ENCODE measurements at regions not wholly inside any gene's neighbourhood (a gene's known extent, or its start where the extent isn't known, plus 50 kb on each side); places are given as distances from the start of the nearest gene placed in this dataset.

DNA sequence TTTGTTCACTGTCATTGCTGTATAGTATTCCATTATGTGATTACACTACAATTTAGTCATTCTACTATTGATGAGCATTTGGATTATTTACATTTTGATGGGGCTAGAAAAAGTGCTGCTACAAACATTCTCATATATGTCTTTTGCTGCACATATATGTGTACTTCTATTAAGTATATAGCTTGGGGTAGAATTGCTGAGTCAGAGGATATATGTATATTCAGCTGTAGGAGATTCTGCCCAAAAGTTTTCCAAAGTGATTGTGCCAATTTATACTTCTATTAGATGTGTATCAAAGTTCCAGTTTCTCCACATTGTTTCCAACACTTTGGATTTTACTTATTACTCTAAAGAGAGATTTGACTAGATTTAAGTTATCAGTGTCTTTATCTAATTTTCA is 101.7 kb upstream of the UGP2 start:
- in situ Hi-C loops (cut with MboI) (no loop called here), intact Hi-C loops (cut with micrococcal nuclease; ENCODE audit: unreplicated experiment) (no loop called here)
- H3K4me1 ChIP-seq (ENCODE audit: control insufficient read depth, insufficient read depth, low read length): no peaks in the 10 kb centered on the region
- no peak overlapping the region for H3K27ac ChIP-seq (ENCODE audit: control insufficient read depth, insufficient read depth)
- ChIA-PET CTCF (no interaction called here), SMC1A (ENCODE audit: uncharacterized antibody, unreplicated experiment) (no interaction called here), POLR2A (no interaction called here), RAD21 (ENCODE audit: unreplicated experiment) (no interaction called here)
- no peak for FAIRE-seq
- no peak overlapping the region for H3K4me2 ChIP-seq (ENCODE audit: control insufficient read depth, insufficient read depth)
- H3K9ac ChIP-seq (ENCODE audit: control insufficient read depth, insufficient read depth, low read length): no peak overlapping the region
- H3K36me3 ChIP-seq (ENCODE audit: control insufficient read depth in 2 of 2, insufficient read depth in 2 of 2, low read length in 1 of 2): no peaks in the 10 kb centered on the region
- no peak for DNase-seq (ENCODE audit: low read depth, low spot score)
- no peak for ATAC-seq
- H2AFZ ChIP-seq (ENCODE audit: control insufficient read depth, low read depth, low read length): no peak overlapping the region
- H3K79me2 ChIP-seq (ENCODE audit: control insufficient read depth, insufficient read depth, low read length): no peaks in the 10 kb centered on the region
- no peaks in the 10 kb centered on the region for H3K9me3 ChIP-seq (replicated peaks; ENCODE audit: control insufficient read depth, insufficient read depth, low read length)
- no peaks in the 10 kb centered on the region; a peak in 1 of 4 replicates for H3K27me3 ChIP-seq (replicated peaks in 1 of 2; ENCODE audit: control insufficient read depth in 2 of 2, insufficient read depth in 2 of 2, low read length in 1 of 2)
- no peaks in the 10 kb centered on the region for H4K20me1 ChIP-seq (ENCODE audit: control insufficient read depth, insufficient read depth)
- H3K4me3 ChIP-seq: no peak overlapping the region
- no TSS peak for BruUV-seq (replicated peaks)
- TF ChIP-seq ZNF24 (IDR thresholded peaks at IDR 0.05) (no peak), ESRRA (IDR thresholded peaks at IDR 0.05; ENCODE audit: low read length) (no peak), RELA (IDR thresholded peaks at IDR 0.05; ENCODE audit: borderline replicate concordance, partially characterized antibody) (no peak), HCFC1 (IDR thresholded peaks at IDR 0.05; ENCODE audit: low read length) (no peak), CREM (IDR thresholded peaks at IDR 0.05; ENCODE audit: low read depth) (no peak), POLR2A (IDR thresholded peaks at IDR 0.05; ENCODE audit: low read depth, low read length) (no peak), ZNF384 (IDR thresholded peaks at IDR 0.05; ENCODE audit: borderline replicate concordance, low read depth, low read length) (no peak), RAD21 (IDR thresholded peaks at IDR 0.05; ENCODE audit: insufficient read depth, low read depth, low read length) (no peak)
- TF ChIP-seq, protein P1, sequence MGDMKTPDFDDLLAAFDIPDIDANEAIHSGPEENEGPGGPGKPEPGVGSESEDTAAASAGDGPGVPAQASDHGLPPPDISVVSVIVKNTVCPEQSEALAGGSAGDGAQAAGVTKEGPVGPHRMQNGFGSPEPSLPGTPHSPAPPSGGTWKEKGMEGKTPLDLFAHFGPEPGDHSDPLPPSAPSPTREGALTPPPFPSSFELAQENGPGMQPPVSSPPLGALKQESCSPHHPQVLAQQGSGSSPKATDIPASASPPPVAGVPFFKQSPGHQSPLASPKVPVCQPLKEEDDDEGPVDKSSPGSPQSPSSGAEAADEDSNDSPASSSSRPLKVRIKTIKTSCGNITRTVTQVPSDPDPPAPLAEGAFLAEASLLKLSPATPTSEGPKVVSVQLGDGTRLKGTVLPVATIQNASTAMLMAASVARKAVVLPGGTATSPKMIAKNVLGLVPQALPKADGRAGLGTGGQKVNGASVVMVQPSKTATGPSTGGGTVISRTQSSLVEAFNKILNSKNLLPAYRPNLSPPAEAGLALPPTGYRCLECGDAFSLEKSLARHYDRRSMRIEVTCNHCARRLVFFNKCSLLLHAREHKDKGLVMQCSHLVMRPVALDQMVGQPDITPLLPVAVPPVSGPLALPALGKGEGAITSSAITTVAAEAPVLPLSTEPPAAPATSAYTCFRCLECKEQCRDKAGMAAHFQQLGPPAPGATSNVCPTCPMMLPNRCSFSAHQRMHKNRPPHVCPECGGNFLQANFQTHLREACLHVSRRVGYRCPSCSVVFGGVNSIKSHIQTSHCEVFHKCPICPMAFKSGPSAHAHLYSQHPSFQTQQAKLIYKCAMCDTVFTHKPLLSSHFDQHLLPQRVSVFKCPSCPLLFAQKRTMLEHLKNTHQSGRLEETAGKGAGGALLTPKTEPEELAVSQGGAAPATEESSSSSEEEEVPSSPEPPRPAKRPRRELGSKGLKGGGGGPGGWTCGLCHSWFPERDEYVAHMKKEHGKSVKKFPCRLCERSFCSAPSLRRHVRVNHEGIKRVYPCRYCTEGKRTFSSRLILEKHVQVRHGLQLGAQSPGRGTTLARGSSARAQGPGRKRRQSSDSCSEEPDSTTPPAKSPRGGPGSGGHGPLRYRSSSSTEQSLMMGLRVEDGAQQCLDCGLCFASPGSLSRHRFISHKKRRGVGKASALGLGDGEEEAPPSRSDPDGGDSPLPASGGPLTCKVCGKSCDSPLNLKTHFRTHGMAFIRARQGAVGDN (IDR thresholded peaks at IDR 0.05): no peak
- TF ChIP-seq, protein P2, sequence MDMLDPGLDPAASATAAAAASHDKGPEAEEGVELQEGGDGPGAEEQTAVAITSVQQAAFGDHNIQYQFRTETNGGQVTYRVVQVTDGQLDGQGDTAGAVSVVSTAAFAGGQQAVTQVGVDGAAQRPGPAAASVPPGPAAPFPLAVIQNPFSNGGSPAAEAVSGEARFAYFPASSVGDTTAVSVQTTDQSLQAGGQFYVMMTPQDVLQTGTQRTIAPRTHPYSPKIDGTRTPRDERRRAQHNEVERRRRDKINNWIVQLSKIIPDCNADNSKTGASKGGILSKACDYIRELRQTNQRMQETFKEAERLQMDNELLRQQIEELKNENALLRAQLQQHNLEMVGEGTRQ (IDR thresholded peaks at IDR 0.05; ENCODE audit: borderline replicate concordance, low read depth, low read length): no peak
- TF ChIP-seq, protein P3, sequence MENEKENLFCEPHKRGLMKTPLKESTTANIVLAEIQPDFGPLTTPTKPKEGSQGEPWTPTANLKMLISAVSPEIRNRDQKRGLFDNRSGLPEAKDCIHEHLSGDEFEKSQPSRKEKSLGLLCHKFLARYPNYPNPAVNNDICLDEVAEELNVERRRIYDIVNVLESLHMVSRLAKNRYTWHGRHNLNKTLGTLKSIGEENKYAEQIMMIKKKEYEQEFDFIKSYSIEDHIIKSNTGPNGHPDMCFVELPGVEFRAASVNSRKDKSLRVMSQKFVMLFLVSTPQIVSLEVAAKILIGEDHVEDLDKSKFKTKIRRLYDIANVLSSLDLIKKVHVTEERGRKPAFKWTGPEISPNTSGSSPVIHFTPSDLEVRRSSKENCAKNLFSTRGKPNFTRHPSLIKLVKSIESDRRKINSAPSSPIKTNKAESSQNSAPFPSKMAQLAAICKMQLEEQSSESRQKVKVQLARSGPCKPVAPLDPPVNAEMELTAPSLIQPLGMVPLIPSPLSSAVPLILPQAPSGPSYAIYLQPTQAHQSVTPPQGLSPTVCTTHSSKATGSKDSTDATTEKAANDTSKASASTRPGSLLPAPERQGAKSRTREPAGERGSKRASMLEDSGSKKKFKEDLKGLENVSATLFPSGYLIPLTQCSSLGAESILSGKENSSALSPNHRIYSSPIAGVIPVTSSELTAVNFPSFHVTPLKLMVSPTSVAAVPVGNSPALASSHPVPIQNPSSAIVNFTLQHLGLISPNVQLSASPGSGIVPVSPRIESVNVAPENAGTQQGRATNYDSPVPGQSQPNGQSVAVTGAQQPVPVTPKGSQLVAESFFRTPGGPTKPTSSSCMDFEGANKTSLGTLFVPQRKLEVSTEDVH (IDR thresholded peaks at IDR 0.05; ENCODE audit: low read depth, partially characterized antibody): no peak
- TF ChIP-seq, protein P4, sequence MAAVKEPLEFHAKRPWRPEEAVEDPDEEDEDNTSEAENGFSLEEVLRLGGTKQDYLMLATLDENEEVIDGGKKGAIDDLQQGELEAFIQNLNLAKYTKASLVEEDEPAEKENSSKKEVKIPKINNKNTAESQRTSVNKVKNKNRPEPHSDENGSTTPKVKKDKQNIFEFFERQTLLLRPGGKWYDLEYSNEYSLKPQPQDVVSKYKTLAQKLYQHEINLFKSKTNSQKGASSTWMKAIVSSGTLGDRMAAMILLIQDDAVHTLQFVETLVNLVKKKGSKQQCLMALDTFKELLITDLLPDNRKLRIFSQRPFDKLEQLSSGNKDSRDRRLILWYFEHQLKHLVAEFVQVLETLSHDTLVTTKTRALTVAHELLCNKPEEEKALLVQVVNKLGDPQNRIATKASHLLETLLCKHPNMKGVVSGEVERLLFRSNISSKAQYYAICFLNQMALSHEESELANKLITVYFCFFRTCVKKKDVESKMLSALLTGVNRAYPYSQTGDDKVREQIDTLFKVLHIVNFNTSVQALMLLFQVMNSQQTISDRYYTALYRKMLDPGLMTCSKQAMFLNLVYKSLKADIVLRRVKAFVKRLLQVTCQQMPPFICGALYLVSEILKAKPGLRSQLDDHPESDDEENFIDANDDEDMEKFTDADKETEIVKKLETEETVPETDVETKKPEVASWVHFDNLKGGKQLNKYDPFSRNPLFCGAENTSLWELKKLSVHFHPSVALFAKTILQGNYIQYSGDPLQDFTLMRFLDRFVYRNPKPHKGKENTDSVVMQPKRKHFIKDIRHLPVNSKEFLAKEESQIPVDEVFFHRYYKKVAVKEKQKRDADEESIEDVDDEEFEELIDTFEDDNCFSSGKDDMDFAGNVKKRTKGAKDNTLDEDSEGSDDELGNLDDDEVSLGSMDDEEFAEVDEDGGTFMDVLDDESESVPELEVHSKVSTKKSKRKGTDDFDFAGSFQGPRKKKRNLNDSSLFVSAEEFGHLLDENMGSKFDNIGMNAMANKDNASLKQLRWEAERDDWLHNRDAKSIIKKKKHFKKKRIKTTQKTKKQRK (IDR thresholded peaks at IDR 0.05; ENCODE audit: low read depth, low read length): no peak

Measured in GM12878 (cell line).